Activated CD4-positive, alpha-beta memory T cell treated with anti-CD3 and anti-CD28 coated beads for 36 hours (primary cell): ENCODE measurements at regions not wholly inside any gene's neighbourhood (a gene's known extent, or its start where the extent isn't known, plus 50 kb on each side); places are given as distances from the start of the nearest gene placed in this dataset.

Experiments used
- CTCF ChIA-PET: fragments of 350-600 bp; sonication (Branson Sonifier 250); formaldehyde crosslinking; loops from one replicate; lab custom pipeline; 2021; ENCODE audit warnings: antibody characterized with exemption, inconsistent platforms; lab: Charles Lee
- POLR2A ChIA-PET: fragments of 350-600 bp; sonication (Branson Sonifier 250); formaldehyde crosslinking; loops from one replicate; lab custom pipeline; 2021; ENCODE audit warnings: antibody characterized with exemption; lab: Charles Lee
- DNase-seq: peaks from one replicate; pipeline ENCODE4 v3.0.0-alpha.2; 2020
- H3K27ac Mint-ChIP-seq: one replicate; pipeline ENCODE4 v1.8.0; 2021; ENCODE audit warnings: mixed read lengths
- H3K27me3 Mint-ChIP-seq: one replicate; pipeline ENCODE4 v1.8.0; 2021; ENCODE audit warnings: mixed read lengths
- H3K36me3 Mint-ChIP-seq: one replicate; pipeline ENCODE4 v1.8.0; 2021; ENCODE audit warnings: mixed read lengths
- H3K4me1 Mint-ChIP-seq: one replicate; pipeline ENCODE4 v1.8.0; 2021; ENCODE audit warnings: low read depth, mixed read lengths
- H3K4me3 Mint-ChIP-seq: one replicate; pipeline ENCODE4 v1.8.0; 2021; ENCODE audit warnings: mild to moderate bottlenecking, mixed read lengths
- H3K9me3 Mint-ChIP-seq: one replicate; pipeline ENCODE4 v1.8.0; 2021; ENCODE audit warnings: mixed read lengths
- intact Hi-C: fragments of 100-400 bp; cut with micrococcal nuclease; formaldehyde crosslinking; loops from one replicate; pipeline ENCODE4 v1.15.1; 2023

DNA sequence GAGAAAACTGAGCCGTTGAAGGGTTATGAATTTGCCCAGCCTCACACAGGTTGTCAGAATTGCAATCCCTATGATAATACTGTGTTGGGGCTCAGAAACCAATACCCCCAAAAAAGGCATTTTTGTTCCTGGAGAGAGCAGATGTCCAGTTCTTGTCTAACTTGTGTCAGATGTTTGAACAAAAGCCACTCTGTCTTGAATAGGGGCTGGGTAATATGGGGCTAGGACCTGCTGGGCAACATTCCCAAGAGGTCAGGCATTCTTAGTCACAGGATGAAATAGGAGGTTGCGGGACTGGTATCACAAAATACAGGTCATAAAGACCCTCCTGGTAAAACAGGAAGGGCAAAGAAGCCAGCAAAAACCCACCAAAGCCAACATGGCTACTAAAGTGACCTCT, 482.1 kb downstream of the IPMK start:
- H3K4me3 Mint-ChIP-seq = no peak overlapping the region

DNA sequence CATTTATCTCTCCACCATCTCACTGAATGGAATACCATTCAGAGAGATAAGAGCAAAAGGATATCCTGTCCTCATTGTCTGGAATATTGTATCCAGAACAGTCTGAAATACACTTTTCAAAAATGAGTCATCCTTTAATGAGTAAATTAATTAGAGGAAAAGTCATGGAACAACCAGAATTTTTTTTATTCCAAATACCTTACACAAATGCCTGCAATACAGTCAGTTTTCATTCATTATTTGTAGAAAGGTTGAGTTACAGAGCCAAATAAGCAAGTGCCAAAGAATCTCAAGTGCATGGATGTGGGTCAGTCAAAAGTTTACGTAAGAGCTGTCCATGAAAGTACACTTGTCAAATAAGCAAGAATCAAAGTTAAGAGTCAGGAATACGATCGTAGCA, 482.6 kb downstream of the IPMK start:
- Mint-ChIP-seq H3K9me3 (peaks cover 6% of the 10 kb centered on the region), H3K4me1 (no peaks in the 10 kb centered on the region), H3K4me3 (no peak overlapping the region), H3K36me3 (no peaks in the 10 kb centered on the region), H3K27me3 (no peaks in the 10 kb centered on the region), H3K27ac (no peak overlapping the region)
- intact Hi-C loops = no loop called here
- ChIA-PET POLR2A (no interaction called here), CTCF (no interaction called here)
- DNase-seq = no peak

More for the DNA sequence above, 482.1 kb downstream of the IPMK start:
- no peaks in the 10 kb centered on the region for H3K4me1 Mint-ChIP-seq
- peaks cover 6% of the 10 kb centered on the region for H3K9me3 Mint-ChIP-seq
- ChIA-PET CTCF (no interaction called here), POLR2A (no interaction called here)
- intact Hi-C loops = no loop called here
- no peak overlapping the region for H3K27ac Mint-ChIP-seq
- H3K27me3 Mint-ChIP-seq = no peaks in the 10 kb centered on the region
- DNase-seq = no peak
- no peaks in the 10 kb centered on the region for H3K36me3 Mint-ChIP-seq

DNA sequence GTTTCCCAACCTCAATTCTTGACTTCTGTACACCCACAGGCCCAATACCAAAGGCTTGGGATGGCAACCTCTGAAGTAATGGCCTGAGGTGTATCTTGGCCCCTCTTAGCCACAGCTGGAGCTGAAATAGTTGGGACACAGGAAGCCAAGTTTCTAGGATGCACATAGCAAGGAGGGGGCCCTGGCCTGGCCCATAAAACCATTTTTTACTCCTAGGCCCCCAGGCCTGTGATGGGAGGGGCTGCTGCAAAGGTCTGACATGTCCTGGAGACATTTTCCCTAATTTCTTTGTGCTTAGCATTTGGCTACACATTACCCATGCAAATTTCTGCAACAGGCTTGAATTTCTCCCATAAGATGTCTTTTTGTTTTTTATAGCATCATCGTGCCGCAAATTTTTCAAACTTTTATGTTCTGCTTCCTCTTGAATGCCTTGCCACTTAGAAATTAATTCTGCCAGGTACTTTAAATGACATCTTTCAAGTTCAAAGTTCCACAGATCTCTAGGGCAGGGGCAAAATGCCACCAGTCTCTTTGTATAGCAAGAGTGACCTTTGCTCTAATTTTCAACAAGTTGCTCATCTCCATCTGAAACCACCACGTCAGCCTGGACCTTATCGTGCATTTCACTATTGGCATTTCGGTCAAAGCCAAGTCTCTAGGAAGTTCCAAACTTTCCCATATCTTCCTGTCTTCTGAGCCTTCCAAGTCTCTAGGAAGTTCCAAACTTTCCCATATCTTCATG, 490.8 kb downstream of the IPMK start:
- H3K36me3 Mint-ChIP-seq = no peaks in the 10 kb centered on the region
- no peak for DNase-seq
- H3K4me1 Mint-ChIP-seq = no peaks in the 10 kb centered on the region
- intact Hi-C loops = no loop called here
- peaks cover 17% of the 10 kb centered on the region for H3K9me3 Mint-ChIP-seq
- no peaks in the 10 kb centered on the region for H3K27me3 Mint-ChIP-seq
- ChIA-PET CTCF (no interaction called here), POLR2A (no interaction called here)
- H3K4me3 Mint-ChIP-seq = no peak overlapping the region
- H3K27ac Mint-ChIP-seq = no peak overlapping the region

DNA sequence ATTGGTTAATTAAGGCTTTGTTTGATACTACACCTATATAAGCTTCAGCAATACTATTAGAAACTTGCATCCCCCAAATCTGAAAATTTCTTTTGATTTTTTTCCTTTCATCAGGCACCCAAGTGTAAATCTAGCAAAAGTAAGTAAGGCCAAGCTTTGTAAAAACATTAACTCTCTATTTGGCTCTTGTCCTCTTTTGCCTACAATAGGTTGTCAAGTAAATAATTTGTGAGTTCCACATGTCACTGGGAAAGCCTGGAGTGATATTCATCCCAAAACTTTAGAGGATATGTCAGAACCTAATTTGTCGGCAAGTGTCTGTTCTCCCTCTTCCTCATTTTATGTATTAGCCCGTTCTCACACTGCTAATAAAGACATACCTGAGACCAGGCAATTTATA, 492.4 kb downstream of the IPMK start:
- POLR2A ChIA-PET = no interaction called here

DNA sequence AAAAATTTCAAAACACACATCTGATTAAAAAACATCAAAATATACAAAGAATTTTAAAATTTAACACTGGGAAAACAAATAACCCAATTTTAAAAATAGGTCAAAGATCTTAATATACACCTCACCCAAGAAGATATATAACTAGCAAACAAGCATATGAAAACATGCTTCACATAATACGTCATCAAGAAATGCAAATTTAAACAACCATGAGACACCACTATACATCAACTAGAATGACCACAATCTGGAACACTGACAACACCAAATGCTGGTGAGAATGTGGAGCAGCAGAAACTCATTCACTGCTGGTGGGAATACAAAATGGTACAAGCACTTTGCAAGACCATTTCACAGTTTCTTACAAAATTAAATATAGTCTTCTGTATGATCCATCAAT, 498.4 kb downstream of the IPMK start:
- peaks cover 6% of the 10 kb centered on the region for H3K9me3 Mint-ChIP-seq
- ChIA-PET POLR2A (no interaction called here), CTCF (no interaction called here)
- H3K4me1 Mint-ChIP-seq = no peaks in the 10 kb centered on the region
- H3K27me3 Mint-ChIP-seq = no peaks in the 10 kb centered on the region
- no peak for DNase-seq
- intact Hi-C loops = no loop called here
- no peaks in the 10 kb centered on the region for H3K36me3 Mint-ChIP-seq
- H3K27ac Mint-ChIP-seq = no peak overlapping the region
- no peak overlapping the region for H3K4me3 Mint-ChIP-seq

More for the DNA sequence above, 492.4 kb downstream of the IPMK start:
- intact Hi-C loops = no loop called here
- DNase-seq = no peak
- Mint-ChIP-seq H3K4me1 (no peaks in the 10 kb centered on the region), H3K4me3 (no peak overlapping the region), H3K36me3 (no peaks in the 10 kb centered on the region), H3K9me3 (peaks cover 12% of the 10 kb centered on the region), H3K27me3 (no peaks in the 10 kb centered on the region), H3K27ac (no peak overlapping the region)
- CTCF ChIA-PET = no interaction called here

DNA sequence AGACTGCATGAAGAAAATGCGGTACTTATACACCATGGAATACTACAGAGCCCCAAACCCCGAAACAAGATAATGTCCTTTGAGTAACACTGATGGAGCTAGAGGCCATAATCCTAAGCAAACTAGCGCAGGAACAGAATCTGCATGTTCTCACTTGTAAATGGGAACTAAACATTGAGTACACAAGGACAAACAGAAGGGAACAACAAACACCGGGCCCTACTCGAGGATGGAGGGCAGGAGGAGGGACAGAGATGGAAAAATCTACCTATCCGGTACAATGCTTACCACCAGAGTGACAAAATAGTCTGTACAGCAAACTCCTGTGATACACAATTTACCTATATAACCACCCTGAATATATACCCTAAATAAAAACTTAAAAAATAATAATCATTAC, 507.9 kb downstream of the IPMK start:
- Mint-ChIP-seq H3K9me3 (no peaks in the 10 kb centered on the region), H3K36me3 (no peaks in the 10 kb centered on the region), H3K4me3 (no peak overlapping the region), H3K27me3 (no peaks in the 10 kb centered on the region), H3K27ac (no peak overlapping the region), H3K4me1 (no peaks in the 10 kb centered on the region)
- intact Hi-C loops = no loop called here
- CTCF ChIA-PET = no interaction called here
- POLR2A ChIA-PET = no interaction called here
- DNase-seq = no peak

DNA sequence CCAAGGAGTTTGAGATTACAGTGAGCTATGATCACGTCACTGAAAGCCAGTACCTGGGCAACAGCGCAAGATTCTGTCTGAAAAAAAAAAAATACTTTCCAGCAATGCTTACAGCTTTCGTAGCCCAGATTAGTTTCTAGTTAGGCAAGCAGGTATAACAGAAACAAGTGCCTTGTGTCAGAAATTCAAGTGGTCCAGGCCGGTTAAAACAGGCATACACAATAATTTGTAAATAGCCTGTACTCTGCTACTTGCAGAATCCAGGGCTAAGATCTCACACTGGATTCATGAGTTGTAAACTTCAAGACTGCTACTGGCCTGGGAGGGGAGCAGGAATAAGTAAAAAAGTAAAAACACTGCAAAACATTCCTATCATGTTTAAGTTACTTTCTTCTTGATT, 512.9 kb downstream of the IPMK start:
- DNase-seq = no peak
- CTCF ChIA-PET = no interaction called here
- H3K27me3 Mint-ChIP-seq = no peaks in the 10 kb centered on the region
- POLR2A ChIA-PET = no interaction called here
- intact Hi-C loops = no loop called here
- no peak overlapping the region for H3K27ac Mint-ChIP-seq
- no peak overlapping the region for H3K4me3 Mint-ChIP-seq
- H3K36me3 Mint-ChIP-seq = no peaks in the 10 kb centered on the region
- H3K9me3 Mint-ChIP-seq = peaks cover 8% of the 10 kb centered on the region
- no peaks in the 10 kb centered on the region for H3K4me1 Mint-ChIP-seq

DNA sequence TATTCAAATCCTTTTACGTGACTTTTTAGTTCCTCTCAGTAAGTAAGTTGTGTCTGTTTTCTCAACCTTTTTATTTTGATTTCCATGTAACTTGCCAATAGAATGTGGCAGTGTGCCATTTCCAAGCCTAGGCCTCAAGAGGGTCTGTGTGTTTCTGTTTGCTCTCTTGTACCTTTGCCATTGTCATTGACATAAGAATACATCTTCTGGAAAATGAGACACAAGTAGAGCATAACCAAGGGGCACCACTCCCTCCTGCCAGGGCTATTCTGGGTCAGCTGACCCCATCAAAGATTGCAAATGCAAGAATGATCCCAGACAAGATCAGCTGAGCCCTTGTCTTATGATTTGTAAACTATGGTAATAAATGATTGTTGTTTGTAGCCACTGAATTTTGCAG, 524.0 kb downstream of the IPMK start:
- Mint-ChIP-seq H3K4me3 (no peak overlapping the region), H3K4me1 (no peaks in the 10 kb centered on the region), H3K36me3 (no peaks in the 10 kb centered on the region), H3K9me3 (peaks cover 5% of the 10 kb centered on the region), H3K27ac (no peak overlapping the region), H3K27me3 (no peaks in the 10 kb centered on the region)
- ChIA-PET POLR2A (no interaction called here), CTCF (no interaction called here)
- DNase-seq = no peak
- intact Hi-C loops = no loop called here

DNA sequence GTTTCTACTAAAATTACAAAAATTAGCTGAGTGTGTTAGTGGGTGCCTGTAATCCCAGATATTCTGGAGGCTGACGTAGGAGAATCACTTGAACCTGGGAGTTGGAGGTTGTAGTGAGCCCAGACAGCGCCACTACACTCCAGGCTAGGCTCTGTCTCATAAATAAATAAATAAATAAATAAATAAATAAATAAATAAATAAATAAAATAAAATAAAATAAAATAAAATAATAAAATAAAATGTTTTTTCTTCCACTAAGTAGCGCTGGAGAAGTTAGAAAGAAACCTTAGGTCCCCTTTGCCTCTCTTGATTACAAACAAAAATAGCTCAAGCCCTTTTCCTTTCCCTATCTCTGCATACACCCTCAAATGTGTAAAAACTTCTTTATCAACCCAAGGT, 525.9 kb downstream of the IPMK start:
- POLR2A ChIA-PET = no interaction called here
- Mint-ChIP-seq H3K4me3 (no peak overlapping the region), H3K4me1 (no peaks in the 10 kb centered on the region), H3K27ac (no peak overlapping the region), H3K9me3 (no peaks in the 10 kb centered on the region), H3K36me3 (no peaks in the 10 kb centered on the region), H3K27me3 (no peaks in the 10 kb centered on the region)
- intact Hi-C loops = no loop called here
- CTCF ChIA-PET = no interaction called here
- DNase-seq = no peak

DNA sequence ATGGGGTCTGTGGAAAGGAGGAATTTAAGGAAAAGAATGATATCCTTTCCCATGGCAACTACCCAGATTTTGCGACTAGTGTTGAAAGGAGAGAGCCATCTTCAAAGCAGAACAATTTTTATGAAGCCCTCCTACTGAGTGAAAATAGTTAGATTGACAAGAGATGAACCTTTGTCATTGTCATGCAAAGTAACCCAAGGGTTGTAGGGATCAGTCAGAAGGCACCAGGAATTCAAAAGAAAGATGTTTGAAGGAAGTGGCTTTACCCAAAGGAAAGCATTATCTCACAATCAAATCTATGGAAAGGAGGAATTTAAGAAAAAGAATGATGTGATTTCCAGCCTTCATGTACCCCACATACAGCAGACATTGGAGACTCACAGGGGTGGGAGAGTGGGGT, 544.4 kb downstream of the IPMK start:
- H3K9me3 Mint-ChIP-seq = peaks cover 26% of the 10 kb centered on the region

DNA sequence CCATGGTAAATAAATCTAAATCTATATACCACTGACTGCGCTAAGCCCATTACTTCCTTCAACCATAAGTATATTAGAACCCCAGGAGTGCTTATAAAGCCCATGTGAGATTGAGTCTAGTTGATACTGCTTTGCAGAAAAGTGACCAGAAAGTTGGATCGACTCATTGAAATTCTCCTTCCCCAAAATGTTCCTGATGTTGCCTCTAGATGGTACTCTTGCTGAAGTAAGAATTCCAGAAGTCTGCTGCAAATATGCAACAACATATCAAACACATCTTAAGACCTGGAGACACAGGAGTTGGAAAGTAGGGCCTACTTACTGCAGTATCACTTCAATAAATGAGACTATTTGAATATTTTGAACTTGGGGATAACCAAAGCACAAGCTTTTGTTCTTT, 550.8 kb downstream of the IPMK start:
- DNase-seq = no peak
- no peaks in the 10 kb centered on the region for H3K27me3 Mint-ChIP-seq
- CTCF ChIA-PET = no interaction called here
- intact Hi-C loops = no loop called here
- peaks cover 27% of the 10 kb centered on the region for H3K9me3 Mint-ChIP-seq
- no peaks in the 10 kb centered on the region for H3K4me1 Mint-ChIP-seq
- POLR2A ChIA-PET = no interaction called here
- H3K27ac Mint-ChIP-seq = no peak overlapping the region
- H3K36me3 Mint-ChIP-seq = no peaks in the 10 kb centered on the region
- H3K4me3 Mint-ChIP-seq = no peak overlapping the region

More for the DNA sequence above, 544.4 kb downstream of the IPMK start:
- Mint-ChIP-seq H3K4me1 (no peaks in the 10 kb centered on the region), H3K27ac (no peak overlapping the region), H3K36me3 (no peaks in the 10 kb centered on the region), H3K27me3 (no peaks in the 10 kb centered on the region), H3K4me3 (no peak overlapping the region)
- ChIA-PET CTCF (no interaction called here), POLR2A (no interaction called here)
- intact Hi-C loops = no loop called here
- DNase-seq = no peak

DNA sequence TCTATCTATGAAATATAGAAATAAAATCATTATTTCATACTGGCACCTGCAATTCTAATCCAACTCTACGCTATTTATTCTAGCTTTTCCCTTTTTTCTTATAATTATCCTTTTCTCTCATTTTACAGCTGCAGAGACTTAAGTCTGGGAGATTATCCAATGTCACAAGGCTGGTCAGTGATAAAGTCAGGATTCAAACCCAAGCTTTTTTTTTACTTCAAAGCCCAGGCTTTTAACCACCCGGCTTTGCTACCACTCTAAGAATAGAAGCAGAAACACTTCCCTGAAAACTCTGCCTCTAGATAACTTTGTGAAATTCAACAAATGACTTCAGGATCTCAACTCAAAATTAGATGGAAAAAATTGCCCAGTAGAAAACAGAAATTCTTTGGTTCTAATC, 552.5 kb downstream of the IPMK start:
- Mint-ChIP-seq H3K4me3 (no peak overlapping the region), H3K9me3 (peaks cover 20% of the 10 kb centered on the region), H3K27ac (no peak overlapping the region), H3K27me3 (no peaks in the 10 kb centered on the region), H3K4me1 (no peaks in the 10 kb centered on the region), H3K36me3 (no peaks in the 10 kb centered on the region)
- DNase-seq = no peak
- ChIA-PET POLR2A (no interaction called here), CTCF (no interaction called here)
- intact Hi-C loops = no loop called here

DNA sequence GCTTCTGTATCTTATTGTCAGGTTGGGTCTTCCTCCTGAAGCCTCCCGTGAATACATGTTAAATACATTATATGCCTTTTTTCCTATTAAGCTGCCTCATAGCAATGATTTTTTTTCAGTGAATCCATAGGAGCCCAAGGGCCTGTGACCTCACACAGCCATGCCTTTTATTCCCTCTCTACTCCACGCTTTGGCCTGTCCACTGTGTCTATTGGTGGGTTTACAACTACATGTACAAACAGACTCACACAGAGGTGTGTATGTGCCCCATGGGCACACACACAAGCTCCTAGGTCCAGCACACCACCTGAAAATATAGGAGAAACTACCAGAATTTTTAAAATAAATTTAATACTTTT, 560.4 kb downstream of the IPMK start:
- ChIA-PET POLR2A (no interaction called here), CTCF (no interaction called here)
- no peaks in the 10 kb centered on the region for H3K9me3 Mint-ChIP-seq
- no peaks in the 10 kb centered on the region for H3K27me3 Mint-ChIP-seq
- H3K36me3 Mint-ChIP-seq = no peaks in the 10 kb centered on the region
- no peaks in the 10 kb centered on the region for H3K4me1 Mint-ChIP-seq
- no peak overlapping the region for H3K4me3 Mint-ChIP-seq
- DNase-seq = no peak
- no peak overlapping the region for H3K27ac Mint-ChIP-seq
- intact Hi-C loops = no loop called here
